ENCODE measurements at regions not wholly inside any gene's neighbourhood (a gene's known extent, or its start where the extent isn't known, plus 50 kb on each side); places are given as distances from the start of the nearest gene placed in this dataset.

GRCh38 chr4:180798036-180798577 lies 1445.1 kb upstream of the TENM3 start:
- Histone ChIP-seq H3K9ac (ENCODE audit: low read length) (no peak overlapping the region), H3K27me3 (ENCODE audit: insufficient read depth, low read length) (no peaks in the 10 kb centered on the region), H3K36me3 (ENCODE audit: control insufficient read depth in 1 of 2, insufficient read depth in 2 of 2, low read length in 2 of 2) (no peaks in the 10 kb centered on the region), H2AFZ (ENCODE audit: low read depth, low read length, poor library complexity, severe bottlenecking) (no peak overlapping the region), H3K4me3 (replicated peaks in 1 of 2; ENCODE audit: low read depth in 1 of 2, low read length in 2 of 2) (no peak overlapping the region), H3K9me2 (ENCODE audit: insufficient read depth) (no peaks in the 10 kb centered on the region), H3K4me1 (ENCODE audit: control insufficient read depth in 1 of 2, insufficient read depth in 2 of 2, low read length in 2 of 2) (no peaks in the 10 kb centered on the region), H3K27ac (ENCODE audit: low read depth, low read length) (no peak overlapping the region), H4K20me1 (ENCODE audit: insufficient read depth) (no peaks in the 10 kb centered on the region), H3K4me2 (ENCODE audit: low read length) (no peak overlapping the region), H3K79me2 (ENCODE audit: insufficient read depth, low read length) (no peaks in the 10 kb centered on the region), H3K9me3 (ENCODE audit: control insufficient read depth in 1 of 2, insufficient read depth in 1 of 2, low read depth in 1 of 2, low read length in 2 of 2) (no peaks in the 10 kb centered on the region)
- BruUV-seq (replicated peaks), result no TSS peak
- ChIA-PET CTCF (no interaction called here), RAD21 (ENCODE audit: low non-redundant PET in 1 of 2, low total read pairs in 2 of 2, uncharacterized antibody in 2 of 2, unreplicated experiment in 2 of 2) (no interaction called here), POLR2A (no interaction called here)
- TF ChIP-seq REST (IDR thresholded peaks at IDR 0.05; ENCODE audit: low read depth), result no peak
- TF ChIP-seq, protein P1, sequence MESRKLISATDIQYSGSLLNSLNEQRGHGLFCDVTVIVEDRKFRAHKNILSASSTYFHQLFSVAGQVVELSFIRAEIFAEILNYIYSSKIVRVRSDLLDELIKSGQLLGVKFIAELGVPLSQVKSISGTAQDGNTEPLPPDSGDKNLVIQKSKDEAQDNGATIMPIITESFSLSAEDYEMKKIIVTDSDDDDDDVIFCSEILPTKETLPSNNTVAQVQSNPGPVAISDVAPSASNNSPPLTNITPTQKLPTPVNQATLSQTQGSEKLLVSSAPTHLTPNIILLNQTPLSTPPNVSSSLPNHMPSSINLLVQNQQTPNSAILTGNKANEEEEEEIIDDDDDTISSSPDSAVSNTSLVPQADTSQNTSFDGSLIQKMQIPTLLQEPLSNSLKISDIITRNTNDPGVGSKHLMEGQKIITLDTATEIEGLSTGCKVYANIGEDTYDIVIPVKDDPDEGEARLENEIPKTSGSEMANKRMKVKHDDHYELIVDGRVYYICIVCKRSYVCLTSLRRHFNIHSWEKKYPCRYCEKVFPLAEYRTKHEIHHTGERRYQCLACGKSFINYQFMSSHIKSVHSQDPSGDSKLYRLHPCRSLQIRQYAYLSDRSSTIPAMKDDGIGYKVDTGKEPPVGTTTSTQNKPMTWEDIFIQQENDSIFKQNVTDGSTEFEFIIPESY (IDR thresholded peaks at IDR 0.05; ENCODE audit: extremely low read depth, insufficient replicate concordance, low read length), result no peak
- TF ChIP-seq ATF3 (IDR thresholded peaks at IDR 0.05), result no peak
- no peak for TF ChIP-seq CEBPB (IDR thresholded peaks at IDR 0.05; ENCODE audit: low read depth)
- no peak for TF ChIP-seq EGR1 (IDR thresholded peaks at IDR 0.05; ENCODE audit: low read depth)
- TF ChIP-seq ELF1 (IDR thresholded peaks at IDR 0.05; ENCODE audit: borderline replicate concordance, low read depth), result no peak
- no peak for TF ChIP-seq ZNF274 (IDR thresholded peaks at IDR 0.05; ENCODE audit: low read depth, low read length)
- TF ChIP-seq POLR2AphosphoS5 (IDR thresholded peaks at IDR 0.05; ENCODE audit: low read depth, low read length), result no peak
- TF ChIP-seq SIN3A (IDR thresholded peaks at IDR 0.05; ENCODE audit: low read depth), result no peak
- TF ChIP-seq, protein P2, sequence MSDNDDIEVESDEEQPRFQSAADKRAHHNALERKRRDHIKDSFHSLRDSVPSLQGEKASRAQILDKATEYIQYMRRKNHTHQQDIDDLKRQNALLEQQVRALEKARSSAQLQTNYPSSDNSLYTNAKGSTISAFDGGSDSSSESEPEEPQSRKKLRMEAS (IDR thresholded peaks at IDR 0.05), result no peak
- no peak for TF ChIP-seq YY1 (IDR thresholded peaks at IDR 0.05; ENCODE audit: extremely low read depth, insufficient replicate concordance, low read depth, low read length)
- TF ChIP-seq TCF7L2 (IDR thresholded peaks at IDR 0.05; ENCODE audit: borderline replicate concordance, extremely low read depth, insufficient read depth, insufficient read length), result no peak
- TF ChIP-seq EZH2 (IDR thresholded peaks at IDR 0.05), result no peak
- no peak for TF ChIP-seq ZFX (IDR thresholded peaks at IDR 0.05)
- TF ChIP-seq POLR2A (IDR thresholded peaks at IDR 0.05; ENCODE audit: borderline replicate concordance, extremely low read depth, insufficient read depth, insufficient read length), result no peak
- no peak for TF ChIP-seq JUND (IDR thresholded peaks at IDR 0.05)
- no peak for TF ChIP-seq SP1 (IDR thresholded peaks at IDR 0.05; ENCODE audit: low read depth)
- TF ChIP-seq EZH2phosphoT487 (IDR thresholded peaks at IDR 0.05; ENCODE audit: borderline replicate concordance), result no peak
- ATAC-seq, result no peak
- intact Hi-C loops (cut with micrococcal nuclease), result no loop called here
- DNase-seq (ENCODE audit: low read depth, low spot score), result no peak

All from HCT116 (cell line).